Ovary (tissue), 3 donors: ENCODE measurements at regions not wholly inside any gene's neighbourhood (a gene's known extent, or its start where the extent isn't known, plus 50 kb on each side); places are given as distances from the start of the nearest gene placed in this dataset.

Source experiments
- CTCF ChIP-seq, 3 donors: fragments of 450-650 bp in 2 of 3; fragments of 200-600 bp in 1 of 3; IDR thresholded peaks; one replicate each; pipeline versions ENCODE4 v1.5.1 to v1.8.0; 2016 to 2022; ENCODE audit warnings: antibody characterized with exemption in 3 of 3, mild to moderate bottlenecking in 1 of 3
- EP300 ChIP-seq: sonication (generic); formaldehyde crosslinking; IDR thresholded peaks from one replicate; pipeline ENCODE4 v1.6.1; 2017; ENCODE audit warnings: antibody characterized with exemption
- POLR2A ChIP-seq: fragments of 450-650 bp; IDR thresholded peaks from one replicate; pipeline ENCODE4 v1.6.1; 2017; ENCODE audit warnings: antibody characterized with exemption, mild to moderate bottlenecking, moderate library complexity
- donor health status: DM: no; HTN: no; CAD: no.

DNA sequence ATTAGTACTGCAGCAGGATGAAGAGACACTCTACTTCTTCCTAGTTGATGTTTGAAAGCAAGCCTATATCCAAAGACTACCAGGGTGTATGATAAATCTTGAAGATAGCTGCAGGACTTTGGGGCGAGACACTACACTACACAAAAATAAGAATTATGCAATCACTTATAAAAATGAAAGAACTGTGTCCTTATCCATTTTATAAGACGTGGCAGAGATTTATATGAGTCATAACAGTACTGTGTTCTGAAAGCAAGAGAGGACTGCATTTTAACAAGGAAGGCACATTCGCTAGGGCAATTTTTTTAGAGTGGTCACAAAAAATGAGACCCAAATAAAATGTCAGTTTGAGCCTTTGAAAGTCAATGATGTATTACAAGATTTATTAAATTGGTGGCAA, 617.0 kb upstream of the LINC00305 start:
- TF ChIP-seq CTCF (IDR thresholded peaks at IDR 0.05) (no peak), POLR2A (no peak), EP300 (no peak)
